HepG2 (cell line): ENCODE measurements at regions not wholly inside any gene's neighbourhood (a gene's known extent, or its start where the extent isn't known, plus 50 kb on each side); places are given as distances from the start of the nearest gene placed in this dataset.

Source experiments
- ATAC-seq: fragments of 200-7000 bp; cut with Tn5 transposase; 3 replicates; pipeline ENCODE4 v1.9.1; 2020; ENCODE audit warnings: mild to moderate bottlenecking, moderate library complexity
- BruUV-seq: library from RNA; stranded (reverse); fragments of 400-500 nt; replicated peaks from 2 replicates; lab custom pipeline; 2021; lab: Mats Ljungman, UMichigan
- CTCF ChIA-PET: fragments of 300-600 bp; formaldehyde crosslinking; extraction: SDS; loops from one replicate; lab custom pipeline; 2021; ENCODE audit warnings: low total read pairs, inconsistent platforms, low intra/inter-chr PET ratio; lab: Yijun Ruan, JAX
- POLR2A ChIA-PET: fragments of 350-600 bp; sonication (Branson Sonifier 250); formaldehyde crosslinking; loops from one replicate; lab custom pipeline; 2020; ENCODE audit warnings: antibody characterized with exemption, inconsistent platforms; lab: Yijun Ruan, JAX
- DNase-seq: peaks from one replicate; pipeline ENCODE4 v3.0.0-alpha.2; 2015; ENCODE audit warnings: low spot score
- FAIRE-seq: peaks from 3 replicates; lab custom pipeline; 2011; peaks lifted over from hg19 to GRCh38; lab: Jason Lieb, UNC
- H2AFZ ChIP-seq: one replicate; pipeline ENCODE4 v1.6.1; 2011; ENCODE audit warnings: low read length, inconsistent platforms
- H3K27ac ChIP-seq: fragments of 300-600 bp; 3 replicates; pipeline ENCODE4 v1.8.0; 2011; ENCODE audit warnings: mixed run types, mild to moderate bottlenecking, mixed read lengths, low read length, inconsistent platforms; ENCODE audit not compliant: insufficient read depth; ENCODE audit errors: extremely low read length
- H3K27me3 ChIP-seq, 2 experiments: fragments of 200-600 bp in 1 of 2; 2 replicates in 1 of 2; 3 replicates in 1 of 2; pipeline versions ENCODE4 v1.6.0 to v1.8.0; 2011; ENCODE audit warnings: low read length in 2 of 2, mild to moderate bottlenecking in 2 of 2, moderate library complexity in 2 of 2, inconsistent platforms in 1 of 2; ENCODE audit not compliant: insufficient read depth in 2 of 2, control insufficient read depth in 1 of 2
- H3K36me3 ChIP-seq, 2 experiments: fragments of 200-600 bp in 1 of 2; replicated peaks in 1 of 2; 2 replicates in 1 of 2; 3 replicates in 1 of 2; pipeline versions ENCODE4 v1.5.1 to v1.8.0; 2011; ENCODE audit warnings: low read length in 2 of 2, inconsistent platforms in 1 of 2; ENCODE audit not compliant: insufficient read depth in 2 of 2, control insufficient read depth in 1 of 2
- H3K4me1 ChIP-seq: 2 replicates; pipeline ENCODE4 v1.5.1; 2012; ENCODE audit warnings: low read length, inconsistent platforms; ENCODE audit not compliant: insufficient read depth
- H3K4me2 ChIP-seq: 2 replicates; pipeline ENCODE4 v1.6.0; 2011; ENCODE audit warnings: low read depth, low read length, inconsistent platforms
- H3K4me3 ChIP-seq, 3 experiments: fragments of 200-600 bp in 1 of 3; sonication (generic), shearing (Covaris generic) in 1 of 3; replicated peaks in 1 of 3; 2 replicates each; pipeline ENCODE4 v1.5.1; 2011 to 2016; ENCODE audit warnings: low read length in 3 of 3, inconsistent platforms in 2 of 3, low read depth in 2 of 3, mild to moderate bottlenecking in 2 of 3, control low read depth in 1 of 3, mixed read lengths in 1 of 3; ENCODE audit not compliant: insufficient read depth in 1 of 3
- H3K79me2 ChIP-seq: one replicate; pipeline ENCODE4 v1.6.1; 2011; ENCODE audit warnings: low read length, inconsistent platforms; ENCODE audit not compliant: insufficient read depth
- H3K9ac ChIP-seq: 2 replicates; pipeline ENCODE4 v1.6.0; 2011; ENCODE audit warnings: mild to moderate bottlenecking, low read depth, low read length, inconsistent platforms; ENCODE audit not compliant: insufficient read depth
- H3K9me3 ChIP-seq: 2 replicates; pipeline ENCODE4 v1.5.1; 2012; ENCODE audit warnings: mild to moderate bottlenecking, low read length
- H4K20me1 ChIP-seq: 2 replicates; pipeline ENCODE4 v1.6.0; 2011; ENCODE audit warnings: inconsistent platforms, mild to moderate bottlenecking, low read length, moderate library complexity; ENCODE audit not compliant: insufficient read depth
- HNRNPUL1 ChIP-seq: fragments of 200-400 bp; formaldehyde crosslinking; IDR thresholded peaks from 2 replicates; pipeline ENCODE4 v1.6.1; 2017; ENCODE audit warnings: low read depth, mild to moderate bottlenecking, low read length, moderate library complexity
- KLF12 ChIP-seq: sonication (generic); formaldehyde crosslinking; IDR thresholded peaks from 2 replicates; pipeline ENCODE4 v1.4.0; 2020; ENCODE audit warnings: missing genetic modification reagents, borderline replicate concordance
- SAFB2 ChIP-seq: sonication (generic); formaldehyde crosslinking; IDR thresholded peaks from 2 replicates; pipeline ENCODE4 v1.5.1; 2020; ENCODE audit warnings: missing genetic modification reagents, low read depth, mild to moderate bottlenecking, borderline replicate concordance
- SMAD1 ChIP-seq: sonication (generic); formaldehyde crosslinking; IDR thresholded peaks from 2 replicates; pipeline ENCODE4 v1.4.0; 2020; ENCODE audit warnings: missing genetic modification reagents, low read depth, mild to moderate bottlenecking, borderline replicate concordance
- SMC3 ChIP-seq: IDR thresholded peaks from 2 replicates; pipeline ENCODE4 v1.6.1; 2011; ENCODE audit warnings: low read length, improper control_type of control experiment
- ZEB1 ChIP-seq: IDR thresholded peaks from 2 replicates; pipeline ENCODE4 v1.6.1; 2012; ENCODE audit warnings: mild to moderate bottlenecking, low read depth, inconsistent platforms; ENCODE audit not compliant: insufficient replicate concordance
- ZGPAT ChIP-seq: IDR thresholded peaks from 2 replicates; pipeline ENCODE4 v1.6.1; 2016; ENCODE audit warnings: mild to moderate bottlenecking
- ZNF232 ChIP-seq: sonication (generic); formaldehyde crosslinking; IDR thresholded peaks from 2 replicates; pipeline ENCODE4 v1.4.0; 2020; ENCODE audit warnings: missing genetic modification reagents, borderline replicate concordance
- ZNF383 ChIP-seq: sonication (generic); formaldehyde crosslinking; IDR thresholded peaks from 2 replicates; pipeline ENCODE4 v1.4.0; 2020; ENCODE audit warnings: missing genetic modification reagents, mild to moderate bottlenecking, borderline replicate concordance
- ZNF841 ChIP-seq: sonication (generic); formaldehyde crosslinking; IDR thresholded peaks from 2 replicates; pipeline ENCODE4 v1.8.1; 2023; ENCODE audit warnings: missing genetic modification reagents, borderline replicate concordance
- WGBS: methylation state at CpG from one replicate; pipeline ENCODE4 v1.1.6; 2017; ENCODE audit warnings: low lambda C conversion rate; 5-methylcytosine and 5-hydroxymethylcytosine counted together
- in situ Hi-C: cut with HindIII; loops from 2 replicates; pipeline ENCODE4 v1.10.0; 2017; ENCODE audit warnings: low pct_unique_long_range_greater_than_20kb; ENCODE audit not compliant: extremely low pct_ligation_motif_present
- intact Hi-C: fragments of 100-400 bp; cut with micrococcal nuclease; formaldehyde crosslinking; loops from one replicate; pipeline ENCODE4 v1.10.0; 2022; ENCODE audit not compliant: unreplicated experiment
- TF ChIP-seq, protein P1 (sequence below): sonication (generic); formaldehyde crosslinking; IDR thresholded peaks from 2 replicates; pipeline ENCODE4 v1.4.0; 2020; ENCODE audit warnings: missing genetic modification reagents, mild to moderate bottlenecking, borderline replicate concordance
- TF ChIP-seq, protein P2 (sequence below): IDR thresholded peaks from 2 replicates; pipeline ENCODE4 v1.6.1; 2016; ENCODE audit warnings: mild to moderate bottlenecking, missing biosample characterization, missing genetic modification reagents
- TF ChIP-seq, protein P3 (sequence below): sonication (generic); formaldehyde crosslinking; IDR thresholded peaks from 2 replicates; pipeline ENCODE4 v1.4.0; 2020; ENCODE audit warnings: missing genetic modification reagents, borderline replicate concordance

DNA sequence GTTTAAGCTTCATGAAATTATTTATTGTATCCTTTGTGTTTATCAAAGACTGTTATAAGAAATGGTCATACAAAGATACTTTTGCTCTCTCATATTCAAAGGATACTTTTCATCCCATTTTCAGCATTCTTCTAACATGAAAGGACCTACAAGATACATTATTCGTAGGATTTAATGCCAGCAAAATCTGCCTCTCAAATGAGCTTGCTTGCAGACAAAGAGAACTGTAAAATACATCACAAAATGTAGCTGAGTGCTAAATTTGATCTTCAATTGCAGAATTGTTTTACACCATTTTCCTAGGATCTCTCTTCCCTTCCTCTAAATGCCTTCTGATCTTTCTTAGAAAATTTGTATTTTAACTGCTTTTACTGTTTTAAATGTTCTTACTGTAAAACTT is 333.0 kb upstream of the NAV3 start:
- Histone ChIP-seq H4K20me1 (no peaks in the 10 kb centered on the region), H3K9me3 (no peaks in the 10 kb centered on the region), H3K27me3 (no peaks in the 10 kb centered on the region), H3K9ac (no peak overlapping the region), H3K27ac (no peak overlapping the region)
- 0% methylated on average over 1 of the region's 1 CpG for WGBS
- TF ChIP-seq ZEB1 (no peak), SMC3 (no peak), ZNF841 (CRISPR knock-in tag) (no peak), KLF12 (no peak), ZGPAT (no peak), SAFB2 (no peak), HNRNPUL1 (no peak), ZNF383 (CRISPR knock-in tag) (no peak), ZNF232 (no peak), SMAD1 (CRISPR knock-in tag) (no peak)
- TF ChIP-seq, protein P1, sequence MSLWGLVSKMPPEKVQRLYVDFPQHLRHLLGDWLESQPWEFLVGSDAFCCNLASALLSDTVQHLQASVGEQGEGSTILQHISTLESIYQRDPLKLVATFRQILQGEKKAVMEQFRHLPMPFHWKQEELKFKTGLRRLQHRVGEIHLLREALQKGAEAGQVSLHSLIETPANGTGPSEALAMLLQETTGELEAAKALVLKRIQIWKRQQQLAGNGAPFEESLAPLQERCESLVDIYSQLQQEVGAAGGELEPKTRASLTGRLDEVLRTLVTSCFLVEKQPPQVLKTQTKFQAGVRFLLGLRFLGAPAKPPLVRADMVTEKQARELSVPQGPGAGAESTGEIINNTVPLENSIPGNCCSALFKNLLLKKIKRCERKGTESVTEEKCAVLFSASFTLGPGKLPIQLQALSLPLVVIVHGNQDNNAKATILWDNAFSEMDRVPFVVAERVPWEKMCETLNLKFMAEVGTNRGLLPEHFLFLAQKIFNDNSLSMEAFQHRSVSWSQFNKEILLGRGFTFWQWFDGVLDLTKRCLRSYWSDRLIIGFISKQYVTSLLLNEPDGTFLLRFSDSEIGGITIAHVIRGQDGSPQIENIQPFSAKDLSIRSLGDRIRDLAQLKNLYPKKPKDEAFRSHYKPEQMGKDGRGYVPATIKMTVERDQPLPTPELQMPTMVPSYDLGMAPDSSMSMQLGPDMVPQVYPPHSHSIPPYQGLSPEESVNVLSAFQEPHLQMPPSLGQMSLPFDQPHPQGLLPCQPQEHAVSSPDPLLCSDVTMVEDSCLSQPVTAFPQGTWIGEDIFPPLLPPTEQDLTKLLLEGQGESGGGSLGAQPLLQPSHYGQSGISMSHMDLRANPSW (CRISPR knock-in tag), result no peak
- TF ChIP-seq, protein P2, sequence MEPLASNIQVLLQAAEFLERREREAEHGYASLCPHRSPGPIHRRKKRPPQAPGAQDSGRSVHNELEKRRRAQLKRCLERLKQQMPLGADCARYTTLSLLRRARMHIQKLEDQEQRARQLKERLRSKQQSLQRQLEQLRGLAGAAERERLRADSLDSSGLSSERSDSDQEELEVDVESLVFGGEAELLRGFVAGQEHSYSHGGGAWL, result no peak
- TF ChIP-seq, protein P3, sequence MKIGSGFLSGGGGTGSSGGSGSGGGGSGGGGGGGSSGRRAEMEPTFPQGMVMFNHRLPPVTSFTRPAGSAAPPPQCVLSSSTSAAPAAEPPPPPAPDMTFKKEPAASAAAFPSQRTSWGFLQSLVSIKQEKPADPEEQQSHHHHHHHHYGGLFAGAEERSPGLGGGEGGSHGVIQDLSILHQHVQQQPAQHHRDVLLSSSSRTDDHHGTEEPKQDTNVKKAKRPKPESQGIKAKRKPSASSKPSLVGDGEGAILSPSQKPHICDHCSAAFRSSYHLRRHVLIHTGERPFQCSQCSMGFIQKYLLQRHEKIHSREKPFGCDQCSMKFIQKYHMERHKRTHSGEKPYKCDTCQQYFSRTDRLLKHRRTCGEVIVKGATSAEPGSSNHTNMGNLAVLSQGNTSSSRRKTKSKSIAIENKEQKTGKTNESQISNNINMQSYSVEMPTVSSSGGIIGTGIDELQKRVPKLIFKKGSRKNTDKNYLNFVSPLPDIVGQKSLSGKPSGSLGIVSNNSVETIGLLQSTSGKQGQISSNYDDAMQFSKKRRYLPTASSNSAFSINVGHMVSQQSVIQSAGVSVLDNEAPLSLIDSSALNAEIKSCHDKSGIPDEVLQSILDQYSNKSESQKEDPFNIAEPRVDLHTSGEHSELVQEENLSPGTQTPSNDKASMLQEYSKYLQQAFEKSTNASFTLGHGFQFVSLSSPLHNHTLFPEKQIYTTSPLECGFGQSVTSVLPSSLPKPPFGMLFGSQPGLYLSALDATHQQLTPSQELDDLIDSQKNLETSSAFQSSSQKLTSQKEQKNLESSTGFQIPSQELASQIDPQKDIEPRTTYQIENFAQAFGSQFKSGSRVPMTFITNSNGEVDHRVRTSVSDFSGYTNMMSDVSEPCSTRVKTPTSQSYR (CRISPR knock-in tag), result no peak
- TF ChIP-seq, all 625 proteins: peak for 0
- intact Hi-C loops (no loop called here), in situ Hi-C loops (no loop called here)
- no peak for FAIRE-seq
- ChIA-PET CTCF (no interaction called here), POLR2A (no interaction called here)
- H3K4me3 ChIP-seq, result no peak overlapping the region
- H3K4me2 ChIP-seq, result no peak overlapping the region
- no peaks in the 10 kb centered on the region for H3K79me2 ChIP-seq
- H2AFZ ChIP-seq, result no peak overlapping the region
- DNase-seq, result no peak
- H3K4me1 ChIP-seq, result no peaks in the 10 kb centered on the region
- no peak for ATAC-seq
- no peaks in the 10 kb centered on the region for H3K36me3 ChIP-seq
- BruUV-seq, result no TSS peak
